Effector memory CD8-positive, alpha-beta T cell (primary cell): ENCODE measurements at regions not wholly inside any gene's neighbourhood (a gene's known extent, or its start where the extent isn't known, plus 50 kb on each side); places are given as distances from the start of the nearest gene placed in this dataset.

Experiments
- ATAC-seq: fragments of 150-1000 bp; cut with Tn5 transposase; replicated peaks from 2 replicates; pipeline ENCODE4 v1.10.0; 2021; ENCODE audit warnings: mild to moderate bottlenecking, moderate library complexity
- DNase-seq, 3 experiments: peaks; one replicate each; pipeline ENCODE4 v3.0.0; 2021
- H3K27ac Mint-ChIP-seq, 2 donors: one replicate each; pipeline ENCODE4 v1.8.0; 2022; ENCODE audit warnings: mild to moderate bottlenecking in 2 of 2, mixed read lengths in 2 of 2, moderate library complexity in 2 of 2
- H3K27me3 Mint-ChIP-seq, 2 donors: one replicate each; pipeline ENCODE4 v1.8.0; 2022; ENCODE audit warnings: mixed read lengths in 2 of 2
- H3K36me3 Mint-ChIP-seq: one replicate; pipeline ENCODE4 v1.8.0; 2022; ENCODE audit warnings: mild to moderate bottlenecking, moderate library complexity, mixed read lengths; ENCODE audit not compliant: insufficient read depth
- H3K4me1 Mint-ChIP-seq, 2 donors: one replicate each; pipeline ENCODE4 v1.8.0; 2022; ENCODE audit warnings: low read depth in 2 of 2, mixed read lengths in 2 of 2
- H3K4me3 Mint-ChIP-seq, 2 donors: one replicate each; pipeline ENCODE4 v1.8.0; 2022; ENCODE audit warnings: mild to moderate bottlenecking in 2 of 2, mixed read lengths in 2 of 2, moderate library complexity in 2 of 2
- H3K9me3 Mint-ChIP-seq, 2 donors: one replicate each; pipeline ENCODE4 v1.8.0; 2022; ENCODE audit warnings: mixed read lengths in 2 of 2

DNA sequence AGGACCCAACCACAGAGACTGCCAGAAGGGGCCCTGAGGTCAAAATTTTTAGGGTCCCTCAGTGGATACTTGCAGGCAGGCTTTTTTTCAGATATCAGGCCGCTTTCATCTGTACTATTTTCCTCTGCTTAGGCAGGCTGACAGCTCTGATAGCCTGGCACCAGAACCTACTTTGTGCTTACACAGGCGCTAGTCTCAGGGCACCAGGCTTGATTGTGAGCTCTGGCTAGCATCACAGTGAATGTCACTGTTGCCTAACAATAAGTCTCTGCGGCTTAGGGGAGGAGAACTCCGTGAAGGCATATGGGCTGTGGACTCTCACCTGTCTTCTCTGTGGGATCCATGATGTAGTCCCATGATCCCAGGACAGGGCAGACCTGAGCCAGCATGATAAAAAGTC, 738.1 kb upstream of the TSPY4 start:
- Mint-ChIP-seq H3K9me3 (no peaks in the 10 kb centered on the region), H3K36me3 (no peaks in the 10 kb centered on the region), H3K4me3 (no peak overlapping the region), H3K27me3 (no peaks in the 10 kb centered on the region), H3K4me1 (no peaks in the 10 kb centered on the region), H3K27ac (no peak overlapping the region)
- ATAC-seq (no peak), DNase-seq (no peak)

DNA sequence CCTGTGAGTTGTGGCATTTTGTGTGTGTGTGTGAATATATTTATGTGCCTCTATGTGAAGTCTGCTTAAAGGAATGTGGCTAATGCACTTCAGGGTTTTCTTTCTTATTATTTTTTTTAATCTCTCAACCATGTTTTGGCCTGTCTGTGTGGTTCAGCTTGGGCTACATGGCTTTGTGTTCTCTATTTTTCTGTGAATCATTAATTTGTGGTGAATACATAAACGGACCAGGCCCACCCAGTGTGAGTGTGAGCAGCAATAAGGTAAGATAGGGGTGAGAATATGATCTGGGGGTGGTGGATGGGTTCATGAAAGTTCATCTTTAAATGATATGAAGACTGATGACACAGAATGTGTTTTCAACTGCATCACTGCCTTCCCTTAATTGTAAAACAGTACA, 726.6 kb upstream of the TSPY4 start:
- ATAC-seq (no peak), DNase-seq (no peak)
- Mint-ChIP-seq H3K9me3 (peaks cover 0 to 4% of the 10 kb centered on the region in 2 donors), H3K27me3 (no peaks in the 10 kb centered on the region), H3K27ac (no peak overlapping the region), H3K4me3 (no peak overlapping the region), H3K4me1 (no peaks in the 10 kb centered on the region), H3K36me3 (no peaks in the 10 kb centered on the region)

DNA sequence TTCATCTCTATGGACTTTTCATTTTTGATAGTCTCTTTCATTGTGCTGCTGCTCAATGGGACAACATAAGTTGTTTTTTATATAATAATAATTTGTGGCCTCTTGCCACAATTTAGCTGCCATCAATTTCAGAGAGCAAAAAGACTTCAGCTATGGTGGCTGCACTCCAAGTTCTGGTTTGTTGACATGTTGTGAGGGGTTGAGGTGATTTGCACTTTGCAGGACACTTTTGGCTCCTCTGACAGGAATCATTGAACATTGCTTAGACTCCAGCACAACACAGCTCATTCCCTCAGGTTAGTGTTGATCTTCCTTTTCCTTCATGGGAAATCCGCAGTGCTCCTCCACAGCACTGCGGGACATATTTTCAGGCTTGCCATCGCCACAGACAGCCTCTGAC, 725.4 kb upstream of the TSPY4 start:
- DNase-seq = no peak
- H3K27ac Mint-ChIP-seq = no peak overlapping the region
- ATAC-seq = no peak
- H3K4me1 Mint-ChIP-seq = no peaks in the 10 kb centered on the region
- no peaks in the 10 kb centered on the region for H3K36me3 Mint-ChIP-seq
- no peaks in the 10 kb centered on the region for H3K27me3 Mint-ChIP-seq
- peaks cover 0 to 2% of the 10 kb centered on the region in 2 donors for H3K9me3 Mint-ChIP-seq
- H3K4me3 Mint-ChIP-seq = no peak overlapping the region

- H3K4me3 Mint-ChIP-seq = no peak overlapping the region
- H3K27me3 Mint-ChIP-seq = no peaks in the 10 kb centered on the region
- ATAC-seq = no peak
- peaks cover 0 to 2% of the 10 kb centered on the region in 2 donors for H3K9me3 Mint-ChIP-seq
- H3K36me3 Mint-ChIP-seq = no peaks in the 10 kb centered on the region
- no peaks in the 10 kb centered on the region for H3K4me1 Mint-ChIP-seq
- DNase-seq = no peak
- no peak overlapping the region for H3K27ac Mint-ChIP-seq
Measured at GRCh38 chrY:8618302-8618701, 719.0 kb upstream of the TSPY4 start.

GRCh38 chrY:8622156-8622555, 715.1 kb upstream of the TSPY4 start:
- peaks cover 0 to 2% of the 10 kb centered on the region in 2 donors for H3K9me3 Mint-ChIP-seq
- H3K27me3 Mint-ChIP-seq = no peaks in the 10 kb centered on the region
- DNase-seq = no peak
- no peak for ATAC-seq
- no peaks in the 10 kb centered on the region for H3K4me1 Mint-ChIP-seq
- H3K36me3 Mint-ChIP-seq = no peaks in the 10 kb centered on the region
- H3K27ac Mint-ChIP-seq = no peak overlapping the region
- no peak overlapping the region for H3K4me3 Mint-ChIP-seq

DNA sequence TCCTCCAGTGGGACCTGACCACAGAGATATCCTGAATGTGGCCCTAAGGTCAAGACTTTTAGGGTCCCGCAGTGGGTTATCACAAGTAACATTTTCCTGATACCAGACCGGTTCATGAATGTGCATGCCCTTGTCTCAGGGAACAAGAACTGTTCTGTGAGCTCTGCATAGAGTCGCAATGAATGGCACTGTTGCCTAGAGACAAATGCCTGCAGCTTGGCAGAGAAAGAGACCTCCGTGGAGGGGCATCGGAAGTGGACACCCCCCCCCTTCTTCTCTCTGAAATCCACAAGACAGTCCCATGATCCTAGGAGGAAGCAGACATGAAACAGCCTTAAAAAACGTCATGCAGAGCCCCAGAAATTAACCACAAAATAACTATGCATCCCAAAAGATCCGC, 714.4 kb upstream of the TSPY4 start:
- peaks cover 0 to 2% of the 10 kb centered on the region in 2 donors for H3K9me3 Mint-ChIP-seq
- no peaks in the 10 kb centered on the region for H3K4me1 Mint-ChIP-seq

DNA sequence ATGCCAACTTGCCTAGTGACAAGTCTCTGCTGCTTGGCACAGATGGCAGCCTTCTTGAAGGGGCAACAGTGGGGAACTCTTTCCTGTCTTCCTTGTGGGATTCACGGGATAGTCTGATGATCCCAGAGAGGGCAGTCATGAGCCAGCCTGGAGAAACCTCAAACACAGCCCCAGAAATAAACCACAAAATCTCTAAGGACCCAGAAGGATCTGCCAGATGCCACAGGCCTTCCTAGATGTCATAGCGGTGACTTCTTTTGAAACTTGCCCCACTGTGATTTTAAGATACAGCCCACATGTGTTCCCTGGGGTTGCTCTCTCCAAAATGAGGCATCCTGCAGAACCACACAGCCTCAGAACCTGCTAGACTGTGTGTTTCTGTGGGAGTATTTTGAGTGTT, 707.6 kb upstream of the TSPY4 start:
- Mint-ChIP-seq H3K27ac (no peak overlapping the region), H3K36me3 (no peaks in the 10 kb centered on the region), H3K9me3 (peaks cover 0 to 4% of the 10 kb centered on the region in 2 donors), H3K27me3 (no peaks in the 10 kb centered on the region), H3K4me3 (no peak overlapping the region), H3K4me1 (no peaks in the 10 kb centered on the region)
- DNase-seq (no peak), ATAC-seq (no peak)

More for the DNA sequence above, 714.4 kb upstream of the TSPY4 start:
- ATAC-seq (no peak), DNase-seq (no peak)
- Mint-ChIP-seq H3K36me3 (no peaks in the 10 kb centered on the region), H3K27me3 (no peaks in the 10 kb centered on the region), H3K4me3 (no peak overlapping the region), H3K27ac (no peak overlapping the region)

DNA sequence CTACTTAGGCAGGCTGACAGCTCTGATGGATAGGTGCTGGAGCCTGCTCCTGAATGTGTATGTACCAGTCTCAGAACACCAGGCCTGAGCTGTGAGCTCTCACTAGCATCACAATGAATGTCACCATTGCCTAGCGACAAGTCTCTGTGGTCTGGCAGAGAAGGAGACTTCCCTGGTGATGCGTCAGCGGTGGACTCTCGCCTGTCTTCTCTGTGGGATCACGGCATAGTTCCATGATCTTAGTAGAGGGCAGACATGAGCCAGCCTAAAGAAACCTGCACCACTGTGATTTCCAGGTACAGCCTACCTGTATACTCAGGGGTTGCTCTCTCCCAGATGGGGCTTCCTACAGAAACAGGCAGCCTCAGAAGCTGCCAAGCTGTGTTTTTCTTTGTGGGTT, 699.2 kb upstream of the TSPY4 start:
- no peaks in the 10 kb centered on the region for H3K4me1 Mint-ChIP-seq
- H3K27me3 Mint-ChIP-seq = peaks cover 0 to 5% of the 10 kb centered on the region in 2 donors
- peaks cover 0 to 6% of the 10 kb centered on the region in 2 donors for H3K9me3 Mint-ChIP-seq
- H3K36me3 Mint-ChIP-seq = no peaks in the 10 kb centered on the region
- no peak overlapping the region for H3K27ac Mint-ChIP-seq
- no peak for ATAC-seq
- no peak for DNase-seq
- no peak overlapping the region for H3K4me3 Mint-ChIP-seq

DNA sequence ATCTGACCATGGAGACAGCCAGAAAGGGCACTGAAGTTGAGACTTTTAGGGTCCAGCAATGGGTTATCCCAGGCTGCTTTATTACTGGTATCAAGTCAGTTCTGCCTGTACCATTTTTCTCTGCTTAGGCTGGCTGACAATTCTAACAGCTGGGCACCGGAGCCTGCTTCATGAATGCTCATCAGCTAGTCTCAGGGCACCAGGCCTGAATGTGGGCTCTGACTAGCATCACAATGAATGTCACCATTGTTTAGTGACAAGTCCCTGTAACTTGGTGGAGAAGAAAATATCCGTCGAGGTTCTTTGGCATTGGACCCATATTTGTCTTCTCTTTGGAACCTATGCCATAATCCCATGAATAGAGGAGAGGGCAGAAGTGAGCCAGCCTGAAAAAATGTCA, 692.3 kb upstream of the TSPY4 start:
- peaks cover 0 to 4% of the 10 kb centered on the region in 2 donors for H3K27me3 Mint-ChIP-seq
- ATAC-seq (no peak), DNase-seq (no peak)
- no peak overlapping the region for H3K4me3 Mint-ChIP-seq
- H3K27ac Mint-ChIP-seq = no peak overlapping the region
- H3K9me3 Mint-ChIP-seq = peaks cover 0 to 5% of the 10 kb centered on the region in 2 donors
- H3K4me1 Mint-ChIP-seq = no peaks in the 10 kb centered on the region
- no peaks in the 10 kb centered on the region for H3K36me3 Mint-ChIP-seq

- no peaks in the 10 kb centered on the region for H3K27me3 Mint-ChIP-seq
- H3K9me3 Mint-ChIP-seq = peaks cover 0 to 6% of the 10 kb centered on the region in 2 donors
- no peak overlapping the region for H3K4me3 Mint-ChIP-seq
- no peaks in the 10 kb centered on the region for H3K4me1 Mint-ChIP-seq
- no peak for ATAC-seq
- no peaks in the 10 kb centered on the region for H3K36me3 Mint-ChIP-seq
- DNase-seq = no peak
- no peak overlapping the region for H3K27ac Mint-ChIP-seq
Measured at GRCh38 chrY:8652445-8652844, 684.8 kb upstream of the TSPY4 start.

DNA sequence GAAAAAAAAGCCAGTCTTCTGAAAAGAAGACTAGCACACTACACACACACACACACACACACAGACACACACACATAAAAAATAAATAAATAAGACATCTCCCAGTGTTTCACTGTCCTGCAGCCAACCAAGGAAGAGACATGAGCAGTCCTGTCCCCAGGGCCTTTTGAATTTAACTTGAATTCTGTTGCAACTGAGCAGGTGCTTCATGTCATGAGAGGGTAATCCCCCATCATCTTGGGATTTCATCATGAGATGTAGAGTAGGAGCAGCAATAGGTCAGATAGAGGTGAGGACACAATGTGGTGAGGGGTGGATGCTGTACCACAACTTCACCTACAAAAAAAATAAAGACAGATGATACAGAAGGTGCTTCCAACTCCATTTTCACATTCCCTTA, 682.2 kb upstream of the TSPY4 start:
- H3K4me3 Mint-ChIP-seq = no peak overlapping the region
- no peaks in the 10 kb centered on the region for H3K4me1 Mint-ChIP-seq
- H3K27ac Mint-ChIP-seq = no peak overlapping the region
- H3K9me3 Mint-ChIP-seq = peaks cover 0 to 2% of the 10 kb centered on the region in 2 donors
- peaks cover 3% of the 10 kb centered on the region for H3K36me3 Mint-ChIP-seq
- DNase-seq (no peak), ATAC-seq (no peak)
- no peaks in the 10 kb centered on the region for H3K27me3 Mint-ChIP-seq

- Mint-ChIP-seq H3K9me3 (peaks cover 0 to 4% of the 10 kb centered on the region in 2 donors), H3K4me1 (no peaks in the 10 kb centered on the region), H3K4me3 (no peak overlapping the region), H3K27me3 (no peaks in the 10 kb centered on the region), H3K27ac (no peak overlapping the region), H3K36me3 (peaks cover 3% of the 10 kb centered on the region)
- no peak for DNase-seq
- no peak for ATAC-seq
Measured at GRCh38 chrY:8656101-8656500, 681.2 kb upstream of the TSPY4 start.

DNA sequence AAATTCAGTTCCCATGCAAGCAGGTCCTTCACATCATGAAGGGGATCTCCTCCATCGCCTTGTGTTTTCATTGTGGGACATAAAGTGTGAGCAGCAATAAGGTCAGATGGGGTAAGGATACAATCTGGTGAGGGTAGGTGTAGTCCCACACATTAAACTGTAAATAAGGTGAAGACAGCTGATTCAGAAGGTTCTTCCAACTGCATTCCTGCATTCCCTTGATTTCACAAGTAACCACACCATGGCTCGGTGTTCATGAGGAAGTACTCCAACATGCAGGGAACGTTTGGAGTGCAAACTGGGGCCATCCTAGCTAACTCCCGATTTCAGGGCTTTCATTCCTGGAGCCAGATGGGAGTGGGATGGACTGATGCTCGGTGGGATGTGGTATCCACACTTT, 680.7 kb upstream of the TSPY4 start:
- no peaks in the 10 kb centered on the region for H3K4me1 Mint-ChIP-seq

DNA sequence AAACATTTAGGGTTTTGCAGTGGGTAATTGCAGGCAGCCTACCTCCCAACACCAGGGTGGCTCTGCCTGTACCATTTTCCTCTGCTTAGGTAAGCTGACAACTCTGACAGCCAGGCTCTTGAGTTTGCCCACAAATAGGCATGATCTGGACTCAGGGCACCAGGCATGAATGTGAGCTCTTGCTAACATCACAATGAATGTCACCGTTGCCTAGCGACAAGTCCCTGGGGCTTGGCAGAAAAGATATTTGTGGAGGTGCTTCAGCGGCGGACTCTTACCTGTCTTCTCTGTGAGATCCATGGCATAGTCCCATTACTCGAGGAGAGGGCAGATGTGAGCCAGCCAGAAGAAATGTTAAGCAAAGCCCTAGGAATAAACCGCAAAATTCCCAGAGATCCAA, 677.5 kb upstream of the TSPY4 start:
- no peak for DNase-seq
- peaks cover 0 to 4% of the 10 kb centered on the region in 2 donors for H3K9me3 Mint-ChIP-seq
- peaks cover 3% of the 10 kb centered on the region for H3K36me3 Mint-ChIP-seq
- no peak overlapping the region for H3K27ac Mint-ChIP-seq
- no peak for ATAC-seq
- H3K4me1 Mint-ChIP-seq = no peaks in the 10 kb centered on the region
- H3K27me3 Mint-ChIP-seq = no peaks in the 10 kb centered on the region
- no peak overlapping the region for H3K4me3 Mint-ChIP-seq

More for the DNA sequence above, 680.7 kb upstream of the TSPY4 start:
- DNase-seq (no peak), ATAC-seq (no peak)
- H3K36me3 Mint-ChIP-seq = peaks cover 3% of the 10 kb centered on the region
- H3K4me3 Mint-ChIP-seq = no peak overlapping the region
- H3K27ac Mint-ChIP-seq = no peak overlapping the region
- peaks cover 0 to 4% of the 10 kb centered on the region in 2 donors for H3K9me3 Mint-ChIP-seq
- no peaks in the 10 kb centered on the region for H3K27me3 Mint-ChIP-seq

GRCh38 chrY:8673896-8674295, 663.4 kb upstream of the TSPY4 start:
- H3K9me3 Mint-ChIP-seq = peaks cover 0 to 6% of the 10 kb centered on the region in 2 donors
- ATAC-seq = no peak
- no peak for DNase-seq
- H3K4me3 Mint-ChIP-seq = no peak overlapping the region
- no peaks in the 10 kb centered on the region for H3K27me3 Mint-ChIP-seq
- no peak overlapping the region for H3K27ac Mint-ChIP-seq
- no peaks in the 10 kb centered on the region for H3K4me1 Mint-ChIP-seq
- no peaks in the 10 kb centered on the region for H3K36me3 Mint-ChIP-seq
